ENCODE measurements at regions not wholly inside any gene's neighbourhood (a gene's known extent, or its start where the extent isn't known, plus 50 kb on each side); places are given as distances from the start of the nearest gene placed in this dataset.

GRCh38 chr12:43245947-43246346 is 306.1 kb downstream of the ADAMTS20 start:
- in situ Hi-C loops (cut with MboI; ENCODE audit: low sequenced_read_pairs in 4 of 4): no loop called here
- Histone ChIP-seq H3K27ac (no peak overlapping the region), H3K9me3 (no peaks in the 10 kb centered on the region), H3K27me3 (no peaks in the 10 kb centered on the region), H3K4me1 (no peaks in the 10 kb centered on the region), H3K36me3 (no peaks in the 10 kb centered on the region), H3K4me3 (no peak overlapping the region)
- intact Hi-C loops (cut with DNase I; ENCODE audit: low total_unique reads): no loop called here
- TF ChIP-seq POLR2A (IDR thresholded peaks at IDR 0.05) (no peak), CTCF (IDR thresholded peaks at IDR 0.05 in 4 of 5, conservative IDR thresholded peaks at IDR 0.05 in 1 of 5) (no peak)
- ATAC-seq: no peak
- no peak for DNase-seq

DNA sequence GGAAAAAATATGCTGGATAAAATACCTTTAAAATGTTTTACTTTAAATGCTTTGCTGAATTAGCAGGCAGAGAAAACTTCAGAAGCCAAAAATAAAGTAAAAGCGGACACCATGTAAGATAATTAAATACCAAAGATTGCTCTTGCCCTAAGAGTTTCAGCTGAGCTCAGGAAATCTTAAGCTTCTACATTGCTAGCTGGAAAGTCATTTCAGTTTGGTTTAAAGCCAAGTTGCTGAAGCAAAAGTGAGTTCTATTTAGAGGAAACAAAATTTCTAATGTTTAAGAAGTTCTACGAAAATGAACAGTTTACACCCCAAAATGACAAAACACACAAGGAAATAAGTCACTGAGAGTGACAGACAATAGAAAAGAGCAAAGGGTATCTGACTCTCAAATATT is 310.0 kb downstream of the ADAMTS20 start:
- Histone ChIP-seq H3K27ac (no peak overlapping the region), H3K9me3 (no peaks in the 10 kb centered on the region), H3K4me1 (no peaks in the 10 kb centered on the region), H3K27me3 (no peaks in the 10 kb centered on the region), H3K36me3 (no peaks in the 10 kb centered on the region), H3K4me3 (no peak overlapping the region)
- DNase-seq: no peak
- TF ChIP-seq POLR2A (IDR thresholded peaks at IDR 0.05): no peak
- no peak for TF ChIP-seq CTCF (IDR thresholded peaks at IDR 0.05 in 4 of 5, conservative IDR thresholded peaks at IDR 0.05 in 1 of 5)
- intact Hi-C loops (cut with DNase I; ENCODE audit: low total_unique reads) (no loop called here), in situ Hi-C loops (cut with MboI; ENCODE audit: low sequenced_read_pairs in 4 of 4) (no loop called here)
- ATAC-seq: no peak

DNA sequence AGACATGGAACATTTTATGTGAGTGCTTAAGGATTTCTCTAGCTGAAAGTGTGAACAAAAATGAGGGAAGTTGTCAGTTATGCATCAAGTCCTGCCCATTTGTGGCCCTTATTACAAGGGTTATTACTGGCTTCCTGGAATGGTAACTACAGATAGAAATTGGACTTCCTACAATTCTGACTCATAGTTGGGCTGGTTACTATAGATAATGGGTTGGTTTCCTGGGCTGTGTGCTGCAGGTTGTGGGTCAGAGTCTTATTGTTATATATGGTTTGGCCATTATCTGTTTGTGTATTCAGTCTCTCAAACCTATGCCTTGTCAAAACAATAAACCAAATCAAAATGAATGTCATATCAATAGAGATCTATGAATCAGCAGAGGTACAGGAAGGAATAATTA is 313.7 kb downstream of the ADAMTS20 start:
- ATAC-seq: no peak
- no peaks in the 10 kb centered on the region for H3K9me3 ChIP-seq
- TF ChIP-seq POLR2A (IDR thresholded peaks at IDR 0.05) (no peak), CTCF (IDR thresholded peaks at IDR 0.05 in 4 of 5, conservative IDR thresholded peaks at IDR 0.05 in 1 of 5) (no peak)
- H3K4me3 ChIP-seq: no peak overlapping the region
- no peak overlapping the region for H3K27ac ChIP-seq
- no peak for DNase-seq
- intact Hi-C loops (cut with DNase I; ENCODE audit: low total_unique reads) (no loop called here), in situ Hi-C loops (cut with MboI; ENCODE audit: low sequenced_read_pairs in 4 of 4) (no loop called here)
- H3K27me3 ChIP-seq: no peaks in the 10 kb centered on the region
- H3K36me3 ChIP-seq: no peaks in the 10 kb centered on the region
- H3K4me1 ChIP-seq: no peaks in the 10 kb centered on the region

- Histone ChIP-seq H3K4me1 (no peaks in the 10 kb centered on the region), H3K36me3 (no peaks in the 10 kb centered on the region), H3K27me3 (no peaks in the 10 kb centered on the region), H3K9me3 (no peaks in the 10 kb centered on the region), H3K4me3 (no peak overlapping the region), H3K27ac (no peak overlapping the region)
- TF ChIP-seq CTCF (IDR thresholded peaks at IDR 0.05 in 4 of 5, conservative IDR thresholded peaks at IDR 0.05 in 1 of 5): no peak
- TF ChIP-seq POLR2A (IDR thresholded peaks at IDR 0.05): no peak
- intact Hi-C loops (cut with DNase I; ENCODE audit: low total_unique reads): no loop called here
- in situ Hi-C loops (cut with MboI; ENCODE audit: low sequenced_read_pairs in 4 of 4): no loop called here
- ATAC-seq (no peak), DNase-seq (no peak)
Observed at GRCh38 chr12:43237238-43237879, 314.6 kb downstream of the ADAMTS20 start.

DNA sequence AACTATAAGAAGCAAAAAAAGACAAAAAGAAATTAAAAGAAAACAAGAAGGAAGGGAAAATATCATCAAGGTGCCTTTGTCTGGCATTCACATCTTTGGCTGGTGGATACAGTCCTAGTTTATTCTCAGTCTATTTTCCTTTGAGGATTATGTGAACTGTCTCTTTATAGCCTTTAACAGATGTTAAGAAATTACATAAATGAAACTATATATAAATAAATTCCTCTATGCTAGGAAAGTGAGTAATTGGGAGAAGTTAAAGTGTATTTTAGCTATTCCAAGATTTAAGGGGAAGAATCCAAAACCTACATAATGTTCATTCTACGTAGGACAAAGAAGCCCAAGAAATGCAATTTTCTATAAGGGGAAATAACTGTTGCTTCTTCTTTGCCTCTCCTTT is 316.3 kb downstream of the ADAMTS20 start:
- Histone ChIP-seq H3K4me1 (no peaks in the 10 kb centered on the region), H3K27ac (no peak overlapping the region), H3K27me3 (no peaks in the 10 kb centered on the region), H3K9me3 (no peaks in the 10 kb centered on the region), H3K4me3 (no peak overlapping the region), H3K36me3 (no peaks in the 10 kb centered on the region)
- TF ChIP-seq POLR2A (IDR thresholded peaks at IDR 0.05): no peak
- no peak for TF ChIP-seq CTCF (IDR thresholded peaks at IDR 0.05 in 4 of 5, conservative IDR thresholded peaks at IDR 0.05 in 1 of 5)
- DNase-seq: no peak
- intact Hi-C loops (cut with DNase I; ENCODE audit: low total_unique reads): no loop called here
- ATAC-seq: no peak
- in situ Hi-C loops (cut with MboI; ENCODE audit: low sequenced_read_pairs in 4 of 4): no loop called here
